ENCODE measurements at regions not wholly inside any gene's neighbourhood (a gene's known extent, or its start where the extent isn't known, plus 50 kb on each side); places are given as distances from the start of the nearest gene placed in this dataset.

- no peaks in the 10 kb centered on the region for H3K27me3 ChIP-seq (replicated peaks)
- no peaks in the 10 kb centered on the region for H3K4me1 ChIP-seq (replicated peaks)
- H3K4me3 ChIP-seq = no peak overlapping the region
- no peak overlapping the region for H3K27ac ChIP-seq
- H3K36me3 ChIP-seq = no peaks in the 10 kb centered on the region
- no peaks in the 10 kb centered on the region for H3K9me3 ChIP-seq (replicated peaks)
- no peak for DNase-seq (ENCODE audit: low read depth in 1 of 2, low spot score in 2 of 2)
Measured at GRCh38 chr5:125612776-125613175, 810.4 kb upstream of the GRAMD2B start.

GRCh38 chr5:125630237-125630636 is 793.0 kb upstream of the GRAMD2B start:
- H3K36me3 ChIP-seq = no peaks in the 10 kb centered on the region
- no peaks in the 10 kb centered on the region for H3K27me3 ChIP-seq (replicated peaks)
- no peak for DNase-seq (ENCODE audit: low read depth in 1 of 2, low spot score in 2 of 2)
- no peaks in the 10 kb centered on the region for H3K4me1 ChIP-seq (replicated peaks)
- no peak overlapping the region for H3K27ac ChIP-seq
- no peaks in the 10 kb centered on the region for H3K9me3 ChIP-seq (replicated peaks)
- no peak overlapping the region for H3K4me3 ChIP-seq

GRCh38 chr5:125633523-125633922 is 789.7 kb upstream of the GRAMD2B start:
- Histone ChIP-seq H3K36me3 (no peaks in the 10 kb centered on the region), H3K4me1 (replicated peaks) (no peaks in the 10 kb centered on the region), H3K4me3 (no peak overlapping the region), H3K27me3 (replicated peaks) (no peaks in the 10 kb centered on the region), H3K27ac (no peak overlapping the region), H3K9me3 (replicated peaks) (no peaks in the 10 kb centered on the region)
- DNase-seq (ENCODE audit: low read depth in 1 of 2, low spot score in 2 of 2) = no peak

GRCh38 chr5:125634216-125634835 is 788.9 kb upstream of the GRAMD2B start:
- Histone ChIP-seq H3K27ac (no peak overlapping the region), H3K9me3 (replicated peaks) (no peaks in the 10 kb centered on the region), H3K4me1 (replicated peaks) (no peaks in the 10 kb centered on the region), H3K4me3 (no peak overlapping the region), H3K36me3 (no peaks in the 10 kb centered on the region), H3K27me3 (replicated peaks) (no peaks in the 10 kb centered on the region)
- DNase-seq (ENCODE audit: low read depth in 1 of 2, low spot score in 2 of 2) = no peak

DNA sequence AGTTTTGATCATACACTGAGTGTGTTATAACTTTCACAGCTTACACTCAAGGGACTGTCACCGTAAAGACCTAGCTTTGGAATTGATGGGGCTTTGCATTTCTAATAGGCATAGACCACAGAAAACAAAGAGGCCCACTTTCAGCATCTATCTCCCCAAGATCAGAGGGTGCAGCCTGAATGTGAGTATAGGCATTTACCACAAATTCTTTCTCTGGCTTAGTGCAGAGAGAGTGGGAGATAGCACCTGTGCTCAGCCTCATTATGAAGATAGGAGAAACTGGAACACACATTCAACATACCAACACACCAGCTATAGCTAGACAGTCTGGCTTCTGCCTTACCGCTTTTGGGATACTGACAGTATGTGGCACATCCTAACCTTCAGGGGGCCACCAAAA is 783.4 kb upstream of the GRAMD2B start:
- Histone ChIP-seq H3K27me3 (replicated peaks) (no peaks in the 10 kb centered on the region), H3K4me3 (no peak overlapping the region), H3K9me3 (replicated peaks) (no peaks in the 10 kb centered on the region), H3K36me3 (no peaks in the 10 kb centered on the region), H3K4me1 (replicated peaks) (no peaks in the 10 kb centered on the region), H3K27ac (no peak overlapping the region)
- DNase-seq (ENCODE audit: low read depth in 1 of 2, low spot score in 2 of 2) = no peak

- H3K27ac ChIP-seq = no peak overlapping the region
- H3K9me3 ChIP-seq (replicated peaks) = no peaks in the 10 kb centered on the region
- H3K27me3 ChIP-seq (replicated peaks) = no peaks in the 10 kb centered on the region
- no peaks in the 10 kb centered on the region for H3K4me1 ChIP-seq (replicated peaks)
- H3K4me3 ChIP-seq = no peak overlapping the region
- H3K36me3 ChIP-seq = no peaks in the 10 kb centered on the region
- no peak for DNase-seq (ENCODE audit: low read depth in 1 of 2, low spot score in 2 of 2)
Measured at GRCh38 chr5:125652761-125653160, 770.4 kb upstream of the GRAMD2B start.

- no peaks in the 10 kb centered on the region for H3K27me3 ChIP-seq (replicated peaks)
- no peaks in the 10 kb centered on the region for H3K36me3 ChIP-seq
- no peaks in the 10 kb centered on the region for H3K9me3 ChIP-seq (replicated peaks)
- H3K4me1 ChIP-seq (replicated peaks) = no peaks in the 10 kb centered on the region
- DNase-seq (ENCODE audit: low read depth in 1 of 2, low spot score in 2 of 2) = no peak
- no peak overlapping the region for H3K27ac ChIP-seq
- H3K4me3 ChIP-seq = no peak overlapping the region
Measured at GRCh38 chr5:125654392-125654791, 768.8 kb upstream of the GRAMD2B start.

GRCh38 chr5:125655156-125655555 is 768.1 kb upstream of the GRAMD2B start:
- H3K4me3 ChIP-seq = no peak overlapping the region
- no peak overlapping the region for H3K27ac ChIP-seq
- no peaks in the 10 kb centered on the region for H3K9me3 ChIP-seq (replicated peaks)
- H3K36me3 ChIP-seq = no peaks in the 10 kb centered on the region
- no peaks in the 10 kb centered on the region for H3K4me1 ChIP-seq (replicated peaks)
- no peaks in the 10 kb centered on the region for H3K27me3 ChIP-seq (replicated peaks)
- no peak for DNase-seq (ENCODE audit: low read depth in 1 of 2, low spot score in 2 of 2)

GRCh38 chr5:125657936-125658335 is 765.3 kb upstream of the GRAMD2B start:
- no peak for DNase-seq (ENCODE audit: low read depth in 1 of 2, low spot score in 2 of 2)
- no peak overlapping the region for H3K4me3 ChIP-seq
- H3K4me1 ChIP-seq (replicated peaks) = no peaks in the 10 kb centered on the region; the same call in 1 of the 2 replicates
- no peak overlapping the region for H3K27ac ChIP-seq
- H3K27me3 ChIP-seq (replicated peaks) = no peaks in the 10 kb centered on the region
- H3K36me3 ChIP-seq = no peaks in the 10 kb centered on the region
- H3K9me3 ChIP-seq (replicated peaks) = no peaks in the 10 kb centered on the region

DNA sequence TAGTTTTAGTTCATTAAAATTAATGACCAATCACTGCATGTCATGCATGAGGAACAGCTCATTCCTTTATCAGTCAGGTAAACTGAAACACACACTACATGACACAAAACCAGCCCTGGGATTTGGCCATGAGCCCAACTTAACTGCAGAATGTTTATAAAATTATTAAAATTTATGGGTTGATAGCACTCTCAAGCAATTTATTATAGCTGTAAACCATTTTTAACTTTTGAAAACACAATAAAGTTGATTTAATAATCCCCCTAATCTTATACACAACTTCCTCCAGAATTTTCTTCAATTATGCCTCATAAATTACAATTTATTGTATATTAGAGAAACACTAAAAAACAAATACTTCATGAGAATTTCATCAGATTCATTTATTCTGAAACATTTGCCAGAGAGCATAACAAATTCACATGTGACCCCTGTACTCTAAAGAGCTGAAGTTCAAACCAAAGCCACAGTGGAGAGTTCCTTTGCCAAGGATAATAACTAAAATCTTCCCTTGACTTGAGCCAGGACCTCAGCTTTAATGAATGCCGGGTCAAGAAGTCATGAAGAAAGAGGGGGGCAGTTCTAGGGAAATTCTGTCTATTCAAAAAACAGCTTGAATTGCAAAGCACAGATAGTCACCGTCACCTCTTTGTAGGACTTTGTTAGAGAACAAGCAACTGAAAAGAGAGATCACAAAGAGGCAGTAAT is 763.7 kb upstream of the GRAMD2B start:
- no peaks in the 10 kb centered on the region; the same call in 1 of the 2 replicates for H3K4me1 ChIP-seq (replicated peaks)
- no peak overlapping the region for H3K27ac ChIP-seq
- DNase-seq (ENCODE audit: low read depth in 1 of 2, low spot score in 2 of 2) = no peak
- H3K4me3 ChIP-seq = no peak overlapping the region
- H3K27me3 ChIP-seq (replicated peaks) = no peaks in the 10 kb centered on the region
- no peaks in the 10 kb centered on the region for H3K36me3 ChIP-seq
- no peaks in the 10 kb centered on the region for H3K9me3 ChIP-seq (replicated peaks)

DNA sequence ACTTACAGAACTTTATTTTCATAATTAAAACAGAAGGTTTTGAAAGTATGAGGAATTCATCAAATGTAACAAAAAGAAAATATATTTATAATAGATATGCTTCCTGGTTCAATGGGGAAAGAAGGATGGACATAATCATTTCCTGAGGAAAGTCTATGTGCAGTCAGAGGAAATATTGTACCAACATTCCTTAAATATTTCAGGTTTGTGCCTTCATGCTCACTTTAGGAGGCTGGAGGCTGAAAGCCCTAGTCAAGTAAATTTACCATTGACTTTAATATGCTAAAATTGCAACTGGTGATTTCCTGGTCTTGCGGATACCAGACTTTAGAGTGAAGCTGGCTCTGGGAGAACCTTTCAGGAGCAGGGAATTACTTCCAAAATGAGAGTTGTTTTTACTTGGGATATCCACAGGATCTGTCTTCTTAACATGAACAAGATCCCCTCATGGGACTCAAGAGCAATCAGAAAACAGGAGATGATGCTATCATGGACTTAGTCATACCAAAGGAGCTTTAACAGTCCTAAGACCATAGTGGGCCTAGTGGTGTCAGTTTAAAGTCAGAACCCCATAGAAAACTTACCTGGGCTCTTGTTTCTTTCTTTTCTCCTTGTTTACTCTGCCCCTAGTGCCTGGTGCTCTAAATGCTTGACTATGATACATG is 762.8 kb upstream of the GRAMD2B start:
- Histone ChIP-seq H3K27ac (no peak overlapping the region), H3K4me3 (no peak overlapping the region), H3K4me1 (replicated peaks) (no peaks in the 10 kb centered on the region; the same call in 1 of the 2 replicates), H3K36me3 (no peaks in the 10 kb centered on the region), H3K9me3 (replicated peaks) (no peaks in the 10 kb centered on the region), H3K27me3 (replicated peaks) (no peaks in the 10 kb centered on the region)
- DNase-seq (ENCODE audit: low read depth in 1 of 2, low spot score in 2 of 2) = no peak

- DNase-seq (ENCODE audit: low read depth in 1 of 2, low spot score in 2 of 2) = no peak
- Histone ChIP-seq H3K9me3 (replicated peaks) (no peaks in the 10 kb centered on the region), H3K27ac (no peak overlapping the region), H3K27me3 (replicated peaks) (no peaks in the 10 kb centered on the region), H3K36me3 (no peaks in the 10 kb centered on the region), H3K4me1 (replicated peaks) (no peaks in the 10 kb centered on the region; the same call in 1 of the 2 replicates), H3K4me3 (no peak overlapping the region)
Measured at GRCh38 chr5:125661584-125661983, 761.6 kb upstream of the GRAMD2B start.

- no peak overlapping the region for H3K4me3 ChIP-seq
- 0 out of 2 replicates have a peak, but pooled peaks cover 6% of the 10 kb centered on the region for H3K4me1 ChIP-seq (replicated peaks)
- no peaks in the 10 kb centered on the region for H3K9me3 ChIP-seq (replicated peaks)
- no peak overlapping the region for H3K27ac ChIP-seq
- no peaks in the 10 kb centered on the region for H3K36me3 ChIP-seq
- no peak for DNase-seq (ENCODE audit: low read depth in 1 of 2, low spot score in 2 of 2)
- H3K27me3 ChIP-seq (replicated peaks) = no peaks in the 10 kb centered on the region
Measured at GRCh38 chr5:125668884-125669283, 754.3 kb upstream of the GRAMD2B start.

DNA sequence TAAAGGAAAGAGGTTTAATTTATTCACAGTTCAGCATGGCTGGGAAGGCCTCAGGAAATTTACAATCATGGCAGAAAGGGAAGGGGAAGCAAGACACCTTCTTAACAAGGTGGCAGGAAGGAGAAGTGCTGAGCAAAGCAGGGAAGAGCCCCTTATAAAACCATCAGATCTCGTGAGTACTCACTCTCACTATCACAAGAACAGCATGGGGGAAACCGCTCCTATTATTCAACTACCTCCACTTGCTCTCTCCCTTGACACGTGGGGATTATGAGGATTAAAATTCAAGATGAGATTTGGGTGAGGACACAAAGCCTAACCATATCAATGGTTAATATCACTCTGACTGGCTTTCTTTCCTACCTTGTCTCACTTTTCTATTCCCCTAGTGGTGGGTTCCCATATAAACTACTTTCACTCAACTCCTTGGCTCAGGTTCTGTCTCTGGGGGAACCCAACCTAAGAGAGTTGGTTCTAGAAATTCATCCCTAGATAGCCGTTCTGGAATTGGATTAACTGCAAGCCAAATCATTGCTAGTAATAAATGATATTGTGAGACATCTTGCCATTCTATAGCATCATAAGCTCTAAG is 749.8 kb upstream of the GRAMD2B start:
- no peak for DNase-seq (ENCODE audit: low read depth in 1 of 2, low spot score in 2 of 2)
- H3K27ac ChIP-seq = no peak overlapping the region
- no peaks in the 10 kb centered on the region for H3K36me3 ChIP-seq
- no peak overlapping the region for H3K4me3 ChIP-seq
- no peaks in the 10 kb centered on the region for H3K9me3 ChIP-seq (replicated peaks)
- 0 out of 2 replicates have a peak, but pooled peaks cover 6% of the 10 kb centered on the region for H3K4me1 ChIP-seq (replicated peaks)
- H3K27me3 ChIP-seq (replicated peaks) = no peaks in the 10 kb centered on the region

Measured in SJSA1 (cell line).